GM19438 (cell line): ENCODE measurements at regions not wholly inside any gene's neighbourhood (a gene's known extent, or its start where the extent isn't known, plus 50 kb on each side); places are given as distances from the start of the nearest gene placed in this dataset.
"Not testable (repeated sequence)": the region's sequence is repeated elsewhere in the genome, so short reads cannot be mapped to it uniquely, and the experiment has no call there.

Experiments
- ATAC-seq: cut with Tn5 transposase; IDR thresholded peaks from one replicate; pipeline ENCODE4 v1.9.1; 2021; ENCODE audit warnings: low read depth; ENCODE audit not compliant: unreplicated experiment

DNA sequence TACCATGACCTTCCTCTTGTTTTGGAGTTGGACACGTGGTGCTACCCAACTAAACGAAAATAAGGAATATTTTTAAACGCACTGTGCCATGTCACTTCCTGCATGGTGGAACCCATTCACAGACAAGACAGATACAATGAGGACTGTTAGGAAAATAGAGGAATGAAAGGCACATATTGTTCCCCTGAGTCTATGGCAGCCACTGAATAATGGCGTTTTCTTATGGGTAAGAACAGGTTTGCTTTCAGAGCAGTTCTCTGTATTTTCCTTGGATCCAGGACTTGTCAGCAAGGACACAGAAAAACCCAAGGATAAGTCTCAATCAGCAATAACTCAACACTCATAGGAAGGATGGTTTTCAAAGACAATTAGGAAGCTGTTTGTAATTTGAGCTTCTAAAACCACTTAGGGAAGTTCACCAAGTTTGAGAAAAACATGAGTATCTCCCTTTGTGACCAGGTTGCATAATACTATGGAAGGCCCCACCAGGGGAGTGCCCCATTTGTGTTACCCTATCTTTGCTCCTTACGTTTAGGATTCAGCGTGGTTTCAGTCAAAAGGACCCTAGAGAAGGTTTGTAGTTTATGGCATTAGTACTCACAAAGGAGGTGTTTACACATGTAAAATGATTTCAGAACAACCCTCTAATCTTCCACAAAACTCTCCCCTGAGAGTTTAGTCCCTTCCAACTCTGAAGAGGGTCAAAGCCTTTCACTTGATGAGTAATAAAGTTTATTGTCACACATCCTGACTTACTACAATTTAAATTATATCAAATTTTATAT is 487.2 kb upstream of the ATP11B start:
- no peak for ATAC-seq

DNA sequence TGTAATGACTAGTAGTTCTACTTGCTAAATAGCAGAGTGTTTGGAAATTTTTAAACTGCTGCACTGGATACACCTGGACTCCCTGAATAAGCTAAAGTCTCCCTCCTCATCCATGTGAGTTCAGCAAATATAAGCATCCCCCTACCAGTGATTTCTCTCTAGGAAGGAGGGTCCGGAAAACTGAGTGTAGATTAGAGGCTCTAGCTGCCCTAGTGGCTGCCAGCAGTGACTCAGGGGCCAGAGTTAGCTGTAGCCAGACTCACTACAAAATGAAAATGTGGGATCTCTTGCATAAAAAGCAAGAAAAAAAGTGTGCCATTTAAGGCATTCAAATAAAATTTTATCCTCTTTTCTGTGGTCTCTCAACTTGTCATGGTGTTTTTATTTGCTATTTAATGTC is 485.0 kb upstream of the ATP11B start:
- ATAC-seq: no peak

GRCh38 chr3:182309120-182309519 is 484.2 kb upstream of the ATP11B start:
- no peak for ATAC-seq

- ATAC-seq: no peak
Measured at GRCh38 chr3:182315313-182315712, 478.0 kb upstream of the ATP11B start.

GRCh38 chr3:182323126-182323700 is 470.1 kb upstream of the ATP11B start:
- ATAC-seq: no peak

GRCh38 chr3:182323898-182324297 is 469.4 kb upstream of the ATP11B start:
- ATAC-seq: no peak

GRCh38 chr3:182325213-182325950 is 467.9 kb upstream of the ATP11B start:
- peak; percentile 77 for ATAC-seq

DNA sequence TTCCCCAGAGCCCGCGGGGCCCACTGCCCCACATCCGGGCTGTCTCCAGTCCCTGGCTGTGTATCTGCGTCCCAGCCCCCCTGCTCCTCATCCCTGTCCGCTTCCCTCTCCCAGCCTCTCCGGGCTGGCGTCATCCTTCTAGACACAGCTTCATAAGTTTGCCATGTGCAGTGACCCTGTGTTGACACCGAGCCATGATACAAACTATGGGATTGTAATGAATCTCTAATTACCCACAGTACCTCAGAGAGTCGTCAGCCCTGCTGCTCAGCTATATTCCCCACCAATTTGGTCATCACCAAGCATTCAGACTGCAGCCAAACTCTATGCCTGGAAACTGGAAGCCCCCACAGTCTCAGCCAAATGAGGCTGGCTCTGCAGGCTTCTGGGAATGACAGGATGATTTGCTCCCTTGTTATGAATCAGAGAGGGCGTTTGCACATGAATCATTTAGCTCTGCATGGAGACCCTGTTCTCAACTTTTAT is 466.1 kb upstream of the ATP11B start:
- no peak for ATAC-seq

DNA sequence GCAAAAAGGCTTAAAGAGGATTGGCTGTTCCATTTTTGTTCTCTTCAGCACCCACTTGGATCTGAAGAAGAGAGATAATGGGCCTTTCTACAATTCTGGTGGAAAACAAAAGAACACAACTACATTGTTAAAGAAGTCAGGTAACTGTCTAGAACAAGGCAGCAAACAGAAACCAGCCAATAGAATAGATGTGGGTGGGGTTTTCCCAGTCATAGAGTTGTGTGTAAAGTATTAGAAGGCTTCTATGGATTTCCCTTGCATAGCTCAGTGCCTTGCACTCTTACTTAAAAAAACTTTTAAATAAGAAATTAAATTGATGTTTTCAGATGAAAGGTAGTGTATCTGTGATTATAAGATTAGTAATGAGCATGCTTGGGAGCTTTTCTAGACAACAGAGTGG is 462.7 kb upstream of the ATP11B start:
- no peak for ATAC-seq

- no peak for ATAC-seq
Measured at GRCh38 chr3:182331341-182331740, 462.0 kb upstream of the ATP11B start.

DNA sequence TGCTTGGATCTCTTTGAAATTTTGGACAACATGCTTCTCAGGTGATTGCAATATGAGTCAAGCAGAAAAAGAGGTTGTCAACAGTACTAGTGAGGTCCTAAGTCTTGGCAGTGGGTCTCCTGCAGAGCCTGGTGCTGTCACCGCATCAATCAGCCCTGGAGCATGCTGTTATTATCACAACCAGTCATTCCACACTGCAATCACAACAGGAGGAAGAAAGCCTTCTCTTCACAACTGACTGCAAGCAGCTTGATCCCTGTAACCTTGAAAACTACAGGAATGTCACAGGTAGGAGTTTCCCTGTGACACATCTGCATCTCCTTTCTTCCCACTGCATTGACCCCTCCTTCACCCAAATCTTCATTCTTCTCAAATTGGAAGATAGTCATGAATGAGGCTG is 451.1 kb upstream of the ATP11B start:
- ATAC-seq: no peak

GRCh38 chr3:182344026-182344425 is 449.3 kb upstream of the ATP11B start:
- not testable (repeated sequence) for ATAC-seq

GRCh38 chr3:182349051-182349450 is 444.3 kb upstream of the ATP11B start:
- no peak for ATAC-seq

DNA sequence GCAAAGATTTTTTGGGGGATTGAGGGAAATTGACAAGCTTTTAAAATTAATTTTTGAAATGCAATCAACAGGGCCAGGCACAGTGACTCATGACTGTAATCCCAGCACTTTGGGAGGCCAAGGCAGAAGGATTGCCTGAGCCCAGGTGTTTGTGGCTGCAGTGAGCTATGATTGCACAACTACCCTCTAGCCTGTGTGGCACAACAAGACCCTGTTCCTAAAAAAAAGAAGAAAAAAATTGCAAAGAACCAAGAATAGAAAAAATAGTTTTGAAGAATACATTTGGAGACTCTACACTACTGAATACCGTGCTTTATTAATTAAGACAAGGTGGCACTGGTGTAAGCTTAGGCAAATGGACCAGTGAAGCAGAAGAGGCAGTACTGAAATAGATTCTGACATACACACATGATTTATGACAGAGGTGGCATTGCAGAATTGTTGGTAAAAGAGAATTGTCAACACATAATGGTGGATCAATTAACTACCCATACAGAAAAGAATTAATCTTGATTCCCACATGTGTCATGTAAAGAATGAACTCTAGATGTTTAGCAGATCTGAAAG is 443.3 kb upstream of the ATP11B start:
- ATAC-seq: no peak

DNA sequence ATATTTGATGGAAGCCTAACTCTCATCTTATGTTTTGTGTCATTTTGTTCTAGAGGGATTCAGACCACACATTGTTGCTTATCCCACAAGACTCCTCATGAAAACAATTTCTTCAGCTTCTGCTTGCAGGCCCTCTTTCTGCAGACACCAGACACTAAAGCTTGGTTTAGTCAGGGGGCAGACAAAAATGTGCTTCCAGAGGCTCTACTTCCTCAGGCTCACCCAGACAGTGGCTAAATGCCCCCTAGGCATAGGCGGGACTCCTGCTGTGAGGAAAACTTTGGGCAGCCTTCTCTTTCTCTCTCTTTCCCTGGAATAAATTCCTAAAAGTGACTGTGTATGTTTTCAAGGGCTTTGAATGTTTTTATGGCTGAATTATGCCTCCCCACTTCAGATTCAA is 435.4 kb upstream of the ATP11B start:
- ATAC-seq: no peak

GRCh38 chr3:182364323-182364722 is 429.0 kb upstream of the ATP11B start:
- ATAC-seq: no peak

DNA sequence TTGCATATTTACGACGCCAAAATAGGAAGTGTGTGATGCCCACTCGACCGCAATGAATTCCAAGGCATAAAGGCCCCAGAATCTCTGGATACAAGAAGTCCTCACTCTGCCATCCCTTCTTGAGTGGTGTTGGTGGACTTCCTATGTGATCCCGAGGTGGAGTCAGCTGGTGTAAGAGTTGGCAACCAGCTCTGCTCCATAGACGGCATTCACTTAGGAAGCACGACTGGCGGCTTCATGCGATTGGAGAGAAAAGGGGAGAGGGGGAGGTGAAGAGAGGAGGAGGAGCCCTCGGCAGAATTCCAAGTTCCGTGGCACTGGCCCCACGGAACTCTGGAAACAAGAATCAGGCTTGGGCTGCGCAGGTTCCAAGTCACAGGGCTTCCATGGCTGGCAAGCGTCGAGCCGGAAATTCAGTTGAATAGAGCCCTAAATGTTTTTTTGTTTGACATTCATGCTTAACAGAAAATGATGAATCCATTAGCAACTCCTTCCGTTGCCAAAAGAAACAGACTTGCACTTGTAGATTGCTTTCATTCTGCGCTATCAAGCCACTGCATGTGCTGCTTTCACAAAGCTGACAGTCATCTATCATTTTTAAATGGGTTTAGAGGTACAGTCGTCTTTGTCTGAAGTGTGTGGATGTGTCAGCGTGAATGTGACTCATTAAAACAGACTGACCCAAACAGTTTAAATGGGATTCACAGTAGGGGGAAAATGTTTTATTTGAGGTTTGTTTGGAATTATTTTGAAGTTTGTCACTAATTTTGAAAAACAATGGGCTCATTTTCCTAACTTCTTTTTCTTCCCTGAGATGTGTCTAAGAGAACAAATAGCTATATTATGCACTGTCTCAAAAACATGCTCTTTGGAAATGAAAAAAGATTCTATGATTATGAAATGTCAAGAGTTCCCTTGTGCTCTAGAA is 428.3 kb upstream of the ATP11B start:
- ATAC-seq: no peak

- no peak for ATAC-seq
Measured at GRCh38 chr3:182366746-182367145, 426.6 kb upstream of the ATP11B start.

- no peak for ATAC-seq
Measured at GRCh38 chr3:182369861-182370260, 423.4 kb upstream of the ATP11B start.

GRCh38 chr3:182370949-182371348 is 422.4 kb upstream of the ATP11B start:
- no peak for ATAC-seq
